Effector memory CD4-positive, alpha-beta T cell (primary cell): ENCODE measurements at regions not wholly inside any gene's neighbourhood (a gene's known extent, or its start where the extent isn't known, plus 50 kb on each side); places are given as distances from the start of the nearest gene placed in this dataset.

Experiments
- DNase-seq, 3 donors: peaks; one replicate each; pipeline ENCODE4 v3.0.0-alpha.2; 2020
- H3K27ac ChIP-seq: 2 replicates; pipeline ENCODE4 v1.7.0; 2013; ENCODE audit warnings: mild to moderate bottlenecking, low read length, moderate library complexity; ENCODE audit not compliant: insufficient read depth, poor library complexity, severe bottlenecking
- H3K27me3 ChIP-seq: replicated peaks from 2 replicates; pipeline ENCODE4 v1.7.0; 2013; ENCODE audit warnings: mild to moderate bottlenecking, low read length; ENCODE audit not compliant: insufficient read depth, control insufficient read depth, poor library complexity, severe bottlenecking
- H3K36me3 ChIP-seq: 2 replicates; pipeline ENCODE4 v1.7.0; 2013; ENCODE audit warnings: mild to moderate bottlenecking, low read length, moderate library complexity; ENCODE audit not compliant: control insufficient read depth, insufficient read depth
- H3K4me1 ChIP-seq: 2 replicates; pipeline ENCODE4 v1.7.0; 2013; ENCODE audit warnings: low read length, mild to moderate bottlenecking; ENCODE audit not compliant: control insufficient read depth, insufficient read depth, poor library complexity, severe bottlenecking
- H3K4me3 ChIP-seq: 2 replicates; pipeline ENCODE4 v1.7.0; 2013; ENCODE audit warnings: low read length, low read depth, mild to moderate bottlenecking; ENCODE audit not compliant: insufficient read depth, poor library complexity, severe bottlenecking
- H3K9me3 ChIP-seq: 2 replicates; pipeline ENCODE4 v1.7.0; 2013; ENCODE audit warnings: mild to moderate bottlenecking, low read length, moderate library complexity; ENCODE audit not compliant: control insufficient read depth

- Histone ChIP-seq H3K4me3 (no peak overlapping the region), H3K27ac (no peak overlapping the region), H3K27me3 (no peaks in the 10 kb centered on the region), H3K36me3 (no peaks in the 10 kb centered on the region), H3K4me1 (no peaks in the 10 kb centered on the region), H3K9me3 (no peaks in the 10 kb centered on the region)
- no peak for DNase-seq
These were observed 78.0 kb upstream of the GADL1 start for GRCh38 chr3:30972449-30972848.

- Histone ChIP-seq H3K4me3 (no peak overlapping the region), H3K36me3 (no peaks in the 10 kb centered on the region), H3K4me1 (no peaks in the 10 kb centered on the region), H3K27ac (no peak overlapping the region), H3K9me3 (no peaks in the 10 kb centered on the region), H3K27me3 (no peaks in the 10 kb centered on the region)
- no peak for DNase-seq
These were observed 79.6 kb upstream of the GADL1 start for GRCh38 chr3:30974071-30974470.

- Histone ChIP-seq H3K9me3 (no peaks in the 10 kb centered on the region), H3K27me3 (no peaks in the 10 kb centered on the region), H3K27ac (no peak overlapping the region), H3K36me3 (no peaks in the 10 kb centered on the region), H3K4me3 (no peak overlapping the region), H3K4me1 (no peaks in the 10 kb centered on the region)
- no peak for DNase-seq
These were observed 83.1 kb upstream of the GADL1 start for GRCh38 chr3:30977592-30977991.

- no peak for DNase-seq
- H3K27ac ChIP-seq: no peak overlapping the region
- H3K9me3 ChIP-seq: no peaks in the 10 kb centered on the region
- H3K4me1 ChIP-seq: no peaks in the 10 kb centered on the region
- H3K27me3 ChIP-seq: no peaks in the 10 kb centered on the region
- H3K36me3 ChIP-seq: no peaks in the 10 kb centered on the region
- no peak overlapping the region for H3K4me3 ChIP-seq
These were observed 86.5 kb upstream of the GADL1 start for GRCh38 chr3:30980993-30981392.

- Histone ChIP-seq H3K4me1 (no peaks in the 10 kb centered on the region), H3K27me3 (no peaks in the 10 kb centered on the region), H3K27ac (no peak overlapping the region), H3K9me3 (no peaks in the 10 kb centered on the region), H3K4me3 (no peak overlapping the region), H3K36me3 (no peaks in the 10 kb centered on the region)
- no peak for DNase-seq
These were observed 88.1 kb upstream of the GADL1 start for GRCh38 chr3:30982416-30983075.

GRCh38 chr3:30984855-30985749 lies 90.6 kb upstream of the GADL1 start:
- Histone ChIP-seq H3K9me3 (no peaks in the 10 kb centered on the region), H3K4me3 (no peak overlapping the region), H3K27ac (no peak overlapping the region), H3K36me3 (no peaks in the 10 kb centered on the region), H3K27me3 (no peaks in the 10 kb centered on the region), H3K4me1 (no peaks in the 10 kb centered on the region)
- no peak for DNase-seq

GRCh38 chr3:30986551-30986950 lies 92.1 kb upstream of the GADL1 start:
- Histone ChIP-seq H3K36me3 (no peaks in the 10 kb centered on the region), H3K9me3 (no peaks in the 10 kb centered on the region), H3K4me1 (no peaks in the 10 kb centered on the region), H3K4me3 (no peak overlapping the region), H3K27ac (no peak overlapping the region), H3K27me3 (no peaks in the 10 kb centered on the region)
- no peak for DNase-seq

GRCh38 chr3:30988769-30989168 lies 94.3 kb upstream of the GADL1 start:
- H3K4me1 ChIP-seq: no peaks in the 10 kb centered on the region
- no peaks in the 10 kb centered on the region for H3K36me3 ChIP-seq
- H3K9me3 ChIP-seq: no peaks in the 10 kb centered on the region
- no peak overlapping the region for H3K27ac ChIP-seq
- H3K4me3 ChIP-seq: no peak overlapping the region
- no peaks in the 10 kb centered on the region for H3K27me3 ChIP-seq
- DNase-seq: no peak

GRCh38 chr3:30989276-30990030 lies 95.0 kb upstream of the GADL1 start:
- Histone ChIP-seq H3K27me3 (no peaks in the 10 kb centered on the region), H3K36me3 (no peaks in the 10 kb centered on the region), H3K27ac (no peak overlapping the region), H3K4me3 (no peak overlapping the region), H3K4me1 (no peaks in the 10 kb centered on the region), H3K9me3 (no peaks in the 10 kb centered on the region)
- DNase-seq: no peak

GRCh38 chr3:30996467-30996866 lies 102.0 kb upstream of the GADL1 start:
- Histone ChIP-seq H3K9me3 (no peaks in the 10 kb centered on the region), H3K4me3 (no peak overlapping the region), H3K27ac (no peak overlapping the region), H3K27me3 (no peaks in the 10 kb centered on the region), H3K4me1 (no peaks in the 10 kb centered on the region), H3K36me3 (no peaks in the 10 kb centered on the region)
- DNase-seq: no peak
